ENCODE measurements at regions not wholly inside any gene's neighbourhood (a gene's known extent, or its start where the extent isn't known, plus 50 kb on each side); places are given as distances from the start of the nearest gene placed in this dataset.

- DNase-seq (ENCODE audit: low spot score) = no peak
Measured at GRCh38 chr2:65687614-65688013, 255.2 kb upstream of the SPRED2 start.

DNA sequence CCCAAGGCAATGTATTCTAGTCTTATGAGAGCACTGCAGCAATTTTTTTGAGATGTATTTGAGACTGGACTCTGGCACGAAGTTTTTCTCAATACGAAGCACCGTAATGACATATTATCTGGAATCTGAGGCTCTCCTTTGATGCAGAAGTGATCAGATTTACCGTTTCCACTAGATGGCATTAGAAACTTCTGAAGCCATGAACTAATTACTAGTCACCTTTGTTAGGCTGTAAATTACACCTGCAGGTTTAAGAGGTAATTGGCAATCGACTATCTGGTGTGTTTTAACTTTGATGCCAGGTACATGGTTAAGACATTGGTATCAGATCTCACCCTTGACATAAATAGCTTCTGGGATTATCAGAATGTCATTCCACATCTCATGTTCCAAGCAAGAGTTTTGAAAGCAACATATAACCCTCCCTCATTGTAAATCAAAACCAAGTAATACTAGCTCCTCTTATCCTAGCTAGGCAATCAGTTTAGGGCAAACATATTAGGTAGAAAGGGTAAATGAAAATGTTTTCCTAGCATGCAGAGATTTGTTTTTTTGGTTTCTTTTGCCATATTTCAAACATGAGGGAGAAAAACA, 254.6 kb upstream of the SPRED2 start:
- no peak for DNase-seq (ENCODE audit: low spot score)

DNA sequence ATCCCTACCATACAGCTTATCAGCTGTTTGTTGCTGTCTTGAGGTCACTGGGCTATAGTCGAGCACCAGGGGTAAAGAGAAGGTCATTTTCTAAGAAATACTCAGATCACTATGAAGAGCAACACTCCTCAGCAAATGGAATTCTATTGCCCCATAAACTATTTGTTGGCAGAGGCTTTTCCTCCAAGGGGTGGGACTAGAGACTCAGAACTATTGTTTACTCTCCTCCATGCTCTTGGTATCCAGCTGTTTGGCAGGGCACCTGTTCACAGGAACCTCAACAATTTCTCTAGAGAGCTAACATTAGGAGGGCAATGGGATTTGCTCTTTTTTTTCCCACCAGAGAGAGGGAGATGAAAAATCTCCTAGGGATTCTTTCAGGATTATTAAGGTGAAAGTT, 249.1 kb upstream of the SPRED2 start:
- DNase-seq (ENCODE audit: low spot score) = no peak

GRCh38 chr2:65678779-65679391, 246.5 kb upstream of the SPRED2 start:
- DNase-seq (ENCODE audit: low spot score) = no peak

- DNase-seq (ENCODE audit: low spot score) = no peak
Measured at GRCh38 chr2:65675350-65675749, 243.0 kb upstream of the SPRED2 start.

DNA sequence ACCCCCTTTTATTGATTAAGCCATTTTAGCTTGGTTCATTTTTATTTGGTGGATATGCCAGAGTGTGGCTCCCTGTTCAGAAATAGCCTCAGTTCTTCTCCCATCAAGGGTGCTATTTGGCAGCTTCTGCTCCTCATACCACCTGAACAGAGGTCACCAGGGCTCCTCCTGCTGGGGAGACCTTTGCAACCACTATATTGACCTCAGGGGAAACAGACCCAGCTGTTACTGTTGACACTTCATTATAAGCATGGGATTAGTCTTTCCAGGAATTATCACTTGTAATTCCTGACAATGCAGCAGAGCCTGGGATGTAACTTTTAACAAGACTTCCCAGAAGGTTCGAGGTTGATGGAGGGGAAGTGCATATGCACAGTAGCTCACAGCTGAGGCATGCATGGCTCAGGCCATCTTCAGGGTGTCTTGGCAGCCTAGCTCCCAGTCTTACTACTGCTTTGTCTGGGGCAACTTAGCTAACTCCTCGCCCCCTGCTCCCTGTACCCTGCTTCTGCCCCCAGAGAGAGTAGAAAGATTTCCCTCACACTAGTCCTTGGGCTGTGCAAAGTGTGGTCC, 239.4 kb upstream of the SPRED2 start:
- no peak for DNase-seq (ENCODE audit: low spot score)

DNA sequence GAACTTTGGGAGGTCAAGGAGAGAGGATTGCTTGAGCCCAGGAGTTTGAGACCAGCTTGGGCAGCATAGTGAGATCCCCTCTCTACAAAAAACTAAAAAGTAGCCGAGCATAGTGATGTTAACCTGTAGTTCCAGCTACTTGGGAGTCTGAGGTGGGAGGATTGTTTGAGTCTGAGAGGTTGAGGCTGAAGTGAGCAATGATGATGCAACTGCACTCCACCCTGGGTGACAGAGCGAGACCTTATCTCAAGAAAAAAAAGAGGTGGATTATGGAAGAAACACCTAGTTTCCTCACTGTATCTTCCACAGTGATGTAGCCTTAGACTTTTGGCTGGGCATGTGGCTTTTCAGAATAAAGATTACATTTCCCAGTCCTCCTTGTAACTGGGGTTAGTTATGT, 237.2 kb upstream of the SPRED2 start:
- DNase-seq (ENCODE audit: low spot score) = no peak

- no peak for DNase-seq (ENCODE audit: low spot score)
Measured at GRCh38 chr2:65668744-65669143, 236.3 kb upstream of the SPRED2 start.

DNA sequence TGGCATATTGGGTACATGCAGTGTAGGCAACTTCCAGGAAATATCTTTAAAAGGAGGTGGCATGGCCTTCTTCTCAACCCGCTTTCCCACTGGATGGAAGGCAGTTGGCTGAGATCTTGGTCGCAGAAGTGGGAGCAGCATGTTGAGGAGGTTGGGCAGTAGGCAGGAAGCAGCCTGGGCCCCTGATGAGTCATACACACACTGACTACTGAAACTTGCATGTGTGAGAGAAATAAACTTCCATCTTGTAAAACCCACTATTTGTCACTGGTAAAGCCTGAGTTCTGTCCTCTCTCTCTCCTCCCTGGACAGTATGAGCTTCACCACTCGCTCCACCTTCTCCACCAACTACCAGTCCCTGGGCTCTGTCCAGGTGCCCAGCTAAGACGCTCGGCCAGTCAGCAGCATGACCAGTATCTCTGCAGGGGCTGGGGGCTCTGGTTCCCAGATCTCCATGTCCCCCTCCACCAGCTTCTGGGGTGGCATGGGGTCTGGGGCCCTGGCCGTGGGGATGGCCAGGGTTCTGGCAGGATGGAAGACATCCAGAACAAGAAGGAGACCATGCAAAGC, 233.8 kb upstream of the SPRED2 start:
- DNase-seq (ENCODE audit: low spot score) = no peak

GRCh38 chr2:65664931-65665330, 232.5 kb upstream of the SPRED2 start:
- DNase-seq (ENCODE audit: low spot score) = no peak

- DNase-seq (ENCODE audit: low spot score) = no peak
Measured at GRCh38 chr2:65663831-65664407, 231.5 kb upstream of the SPRED2 start.

DNA sequence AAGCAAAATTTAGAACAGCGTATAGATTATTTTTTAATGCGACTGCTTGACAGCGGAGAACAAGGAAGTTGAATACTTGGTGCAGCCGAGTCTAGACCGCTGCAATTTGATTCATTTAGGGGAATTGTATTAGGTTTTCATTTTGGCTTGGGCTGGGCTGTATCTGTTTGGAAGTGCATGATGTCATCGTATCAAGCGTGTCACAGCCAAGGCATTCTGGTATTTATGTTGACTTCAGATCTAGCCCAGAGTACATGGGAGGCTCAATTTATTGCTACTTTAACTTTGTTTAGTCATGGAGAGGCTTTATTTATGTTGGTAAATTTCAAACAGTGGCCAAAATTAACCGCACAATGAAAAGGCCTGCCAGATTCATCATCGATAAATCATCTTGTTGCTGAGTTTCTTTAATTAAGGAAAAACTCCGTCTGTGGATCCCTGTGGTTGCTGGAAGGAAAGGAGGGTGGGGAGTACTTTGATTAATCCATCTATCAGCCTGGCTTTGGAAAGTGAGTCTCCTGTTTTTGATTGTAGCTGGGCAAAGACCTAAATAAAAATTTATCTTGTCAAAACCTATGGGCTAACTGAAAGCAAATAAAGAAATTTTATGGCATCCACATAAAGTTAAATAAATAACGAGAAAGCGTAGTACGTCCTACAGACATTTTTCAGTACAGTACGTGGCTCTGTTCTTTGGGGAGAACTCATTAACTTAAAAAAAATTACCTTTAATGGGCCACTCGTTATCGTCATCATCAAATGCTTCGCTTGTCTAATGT, 230.4 kb upstream of the SPRED2 start:
- no peak for DNase-seq (ENCODE audit: low spot score)

GRCh38 chr2:65661980-65662653, 229.7 kb upstream of the SPRED2 start:
- DNase-seq (ENCODE audit: low spot score) = no peak

GRCh38 chr2:65660340-65660739, 227.9 kb upstream of the SPRED2 start:
- no peak for DNase-seq (ENCODE audit: low spot score)

DNA sequence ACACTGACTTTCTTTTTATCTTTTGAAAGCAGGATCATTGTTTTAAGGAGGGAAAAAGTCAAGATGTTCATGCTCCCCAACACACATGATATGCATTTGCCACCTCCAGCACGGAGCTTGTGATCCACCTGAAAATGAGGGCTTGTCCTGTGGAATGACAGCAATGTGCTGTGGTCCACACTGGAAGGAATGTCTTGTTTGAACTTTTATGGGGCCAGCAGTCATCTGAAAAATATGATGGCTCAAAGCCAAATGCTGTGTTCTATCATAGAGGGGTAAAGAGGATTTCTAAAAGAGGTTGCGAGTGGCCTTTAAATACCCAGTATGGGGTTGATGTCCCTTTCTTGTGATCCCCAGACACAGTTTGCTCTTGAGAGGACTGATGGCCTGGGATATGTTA, 226.5 kb upstream of the SPRED2 start:
- DNase-seq (ENCODE audit: low spot score) = no peak

GRCh38 chr2:65658266-65658665, 225.9 kb upstream of the SPRED2 start:
- DNase-seq (ENCODE audit: low spot score) = no peak

- no peak for DNase-seq (ENCODE audit: low spot score)
Measured at GRCh38 chr2:65656160-65656718, 223.8 kb upstream of the SPRED2 start.

DNA sequence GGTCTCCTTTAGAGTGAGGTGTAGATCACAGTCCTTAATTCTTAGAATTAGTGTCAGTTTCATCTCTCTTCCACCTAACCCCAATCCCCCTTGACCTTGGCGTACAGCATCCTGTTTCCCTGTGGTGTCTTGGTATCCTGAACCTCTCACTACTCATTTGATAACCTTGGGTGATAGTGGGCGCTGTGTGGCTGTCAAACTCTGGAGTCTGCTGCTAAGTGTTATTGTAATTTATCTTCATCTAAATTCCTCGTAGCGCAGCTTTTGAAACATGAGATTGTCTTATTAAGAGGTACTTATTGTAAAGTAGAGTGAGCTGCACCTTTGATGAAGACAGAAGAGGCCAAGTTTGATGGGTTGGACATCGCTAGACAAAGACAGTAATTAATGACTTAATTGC, 222.6 kb upstream of the SPRED2 start:
- DNase-seq (ENCODE audit: low spot score) = no peak

- no peak for DNase-seq (ENCODE audit: low spot score)
Measured at GRCh38 chr2:65654496-65654895, 222.1 kb upstream of the SPRED2 start.

- no peak for DNase-seq (ENCODE audit: low spot score)
Measured at GRCh38 chr2:65652066-65652465, 219.7 kb upstream of the SPRED2 start.

- no peak for DNase-seq (ENCODE audit: low spot score)
Measured at GRCh38 chr2:65649811-65650589, 217.6 kb upstream of the SPRED2 start.

Measured in HuH-7.5 (cell line).